Stimulated activated CD4-positive, alpha-beta T cell treated with anti-CD3 and anti-CD28 coated beads, Interleukin-4, amount 100 ng/mL, for 1 hour (primary cell): ENCODE measurements at regions not wholly inside any gene's neighbourhood (a gene's known extent, or its start where the extent isn't known, plus 50 kb on each side); places are given as distances from the start of the nearest gene placed in this dataset.

Experiments used
- DNase-seq: peaks from one replicate; pipeline ENCODE4 v3.0.0-alpha.2; 2020

DNA sequence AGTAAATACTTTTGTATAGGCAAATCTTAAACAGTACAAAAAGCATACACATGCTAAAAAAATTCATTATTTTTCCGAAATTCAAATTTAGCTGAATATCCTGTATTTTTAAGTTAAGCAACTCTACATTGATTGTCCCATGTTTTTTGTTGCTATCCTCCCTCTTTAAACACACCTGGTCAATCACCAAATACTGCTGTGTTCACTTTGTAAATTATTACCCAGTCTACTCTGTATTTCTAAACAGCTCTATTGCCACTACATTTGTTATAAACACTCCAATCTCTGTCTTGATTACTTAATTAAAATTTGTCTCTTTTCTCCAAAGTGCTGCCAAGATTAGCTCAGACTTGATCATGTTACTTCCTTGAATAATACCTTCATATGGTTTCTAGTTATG, 466.5 kb upstream of the GJE1 start:
- DNase-seq: no peak

DNA sequence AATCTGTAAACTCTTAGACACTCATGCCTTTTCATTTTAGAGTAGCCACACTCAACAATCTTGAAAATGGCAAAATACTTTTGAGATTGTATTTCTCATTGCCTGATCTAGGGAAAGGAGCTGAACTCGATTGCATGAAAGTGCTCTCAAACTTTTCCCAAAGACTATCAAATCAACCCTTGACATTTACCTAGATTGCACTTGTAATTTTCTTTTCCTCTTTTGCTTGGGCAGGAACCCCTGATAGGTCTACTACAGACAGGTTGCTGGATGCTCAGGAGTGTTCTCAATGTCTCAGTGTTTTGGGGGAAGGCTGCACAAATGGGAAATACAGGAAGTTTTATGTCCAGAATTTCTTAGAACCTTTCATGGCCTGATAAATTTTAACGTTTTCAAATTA, 468.0 kb upstream of the GJE1 start:
- DNase-seq: no peak

DNA sequence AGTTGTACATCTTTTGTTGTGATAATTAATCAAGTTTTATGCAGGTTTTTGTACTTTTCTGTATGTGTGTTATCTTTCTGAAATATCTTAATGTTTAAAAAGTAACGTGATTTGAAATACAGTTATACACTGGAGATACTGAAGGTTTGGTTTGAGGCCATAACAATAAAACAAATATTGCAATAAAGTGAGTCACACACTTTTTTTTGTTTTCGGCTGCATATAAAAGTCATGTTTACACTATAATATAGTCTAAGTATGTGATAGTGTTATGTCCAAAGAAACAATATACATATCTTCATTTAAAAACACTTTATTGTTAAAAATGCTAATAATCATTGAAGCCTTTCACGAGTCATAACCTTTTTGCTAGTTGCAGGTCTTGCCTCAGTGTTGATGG, 473.1 kb upstream of the GJE1 start:
- no peak for DNase-seq

DNA sequence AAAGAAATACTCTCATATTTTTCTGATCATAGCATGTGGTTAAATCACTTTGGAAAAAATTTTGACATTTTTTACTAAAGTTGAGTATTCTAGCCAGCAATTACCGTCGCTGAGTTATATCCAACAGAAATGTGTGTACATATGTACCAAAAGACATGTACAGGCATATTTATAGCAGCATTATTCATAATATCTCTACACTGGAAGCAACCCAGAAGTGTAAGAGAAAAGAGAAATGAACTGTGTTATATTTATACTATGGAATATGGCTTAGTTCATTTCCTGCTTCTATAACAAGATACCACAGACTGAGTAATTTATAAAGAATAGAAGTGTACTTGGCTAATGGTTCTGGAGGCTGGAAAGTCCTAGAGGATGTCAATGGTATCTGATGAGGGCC, 474.0 kb upstream of the GJE1 start:
- DNase-seq: no peak

DNA sequence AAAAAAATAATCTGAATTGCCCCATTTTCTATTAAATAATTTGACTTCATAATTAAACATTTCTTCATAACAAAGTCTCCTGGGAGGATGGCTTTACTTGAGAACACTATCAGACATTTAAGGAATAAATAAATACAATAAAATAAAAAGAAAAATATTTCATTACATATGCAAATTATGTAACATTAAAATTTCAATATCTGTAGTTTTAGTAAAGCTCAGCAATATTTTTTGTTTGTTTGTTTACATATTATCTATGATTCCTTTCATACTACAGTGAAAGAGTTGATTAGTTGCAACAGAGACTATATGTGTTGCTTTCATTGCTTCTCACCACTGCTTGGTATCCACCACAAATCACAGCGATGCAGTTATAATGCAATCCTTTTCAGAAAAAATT, 474.9 kb upstream of the GJE1 start:
- no peak for DNase-seq

DNA sequence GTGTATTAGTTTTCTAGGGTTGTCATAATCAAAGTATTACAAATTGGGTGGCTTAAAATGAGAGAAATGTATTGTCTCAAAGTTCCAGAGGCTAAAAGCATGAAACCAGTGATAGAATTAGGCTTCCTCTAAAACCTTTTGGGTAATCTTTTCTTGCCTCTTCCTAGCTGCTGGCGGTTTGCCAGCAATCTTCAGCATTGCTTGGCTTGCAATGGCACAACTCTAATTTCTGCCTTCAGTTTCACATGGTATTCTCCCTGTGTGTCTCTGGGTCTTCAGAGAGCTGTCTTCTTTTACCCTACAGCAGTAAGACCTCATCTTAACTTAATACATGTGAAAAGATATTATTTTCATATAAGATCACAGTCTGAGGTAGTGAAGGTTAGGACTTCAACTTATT, 479.1 kb upstream of the GJE1 start:
- DNase-seq: no peak

DNA sequence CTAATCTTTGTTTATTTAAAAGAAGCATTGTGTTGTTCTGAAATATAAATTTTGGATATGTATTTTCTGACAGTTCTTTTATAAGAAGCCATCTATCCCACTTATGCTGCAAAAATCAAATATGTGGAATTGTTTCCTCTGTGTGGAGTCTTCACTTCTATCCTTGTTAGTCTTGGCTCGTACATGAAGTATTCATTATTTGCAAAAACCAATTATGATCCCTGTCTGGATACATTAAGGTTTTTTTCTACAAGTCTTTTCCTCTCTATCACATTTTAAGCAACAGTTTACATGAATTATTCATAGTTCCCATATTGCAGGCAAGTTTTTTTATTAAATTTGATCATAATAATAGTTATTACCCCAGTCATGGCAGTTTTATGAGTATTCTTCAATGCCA, 490.8 kb upstream of the GJE1 start:
- no peak for DNase-seq

DNA sequence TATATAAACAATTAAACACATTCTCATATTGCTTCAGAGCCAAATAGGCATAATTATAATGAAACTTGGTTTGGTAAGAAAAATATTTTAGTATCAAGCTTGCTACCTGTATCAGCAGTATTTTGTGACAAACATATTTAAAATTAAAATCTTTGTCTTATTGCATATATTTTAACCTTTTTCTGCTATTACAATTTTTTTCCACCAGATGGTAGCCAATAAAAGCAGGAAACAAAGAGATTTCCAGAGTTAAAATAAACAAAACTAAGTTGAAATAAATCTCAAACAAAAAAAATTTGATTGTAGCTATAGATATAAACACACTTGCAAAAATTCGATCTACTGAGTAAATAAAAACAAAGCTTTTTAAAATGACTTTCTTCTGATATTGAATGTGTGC, 491.3 kb upstream of the GJE1 start:
- DNase-seq: no peak

DNA sequence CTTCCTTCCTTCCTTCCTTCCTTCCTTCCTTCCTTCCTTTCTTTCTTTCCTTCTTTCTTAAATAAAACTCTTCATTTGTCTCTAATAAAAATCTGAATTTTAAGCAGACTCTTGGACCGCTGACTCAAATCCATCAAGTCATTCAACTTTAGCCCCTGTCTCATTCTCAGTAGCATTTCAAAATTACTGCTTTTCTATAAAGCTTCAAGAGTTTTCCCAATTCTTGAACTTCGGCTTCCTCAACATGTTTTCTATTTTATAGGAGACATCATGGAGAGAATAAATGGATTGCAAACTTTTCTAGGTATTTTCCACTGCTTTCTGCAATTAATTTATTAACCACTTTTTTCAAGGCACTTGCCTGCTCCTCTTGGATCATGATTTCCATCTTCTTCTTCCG, 497.1 kb upstream of the GJE1 start:
- no peak for DNase-seq

DNA sequence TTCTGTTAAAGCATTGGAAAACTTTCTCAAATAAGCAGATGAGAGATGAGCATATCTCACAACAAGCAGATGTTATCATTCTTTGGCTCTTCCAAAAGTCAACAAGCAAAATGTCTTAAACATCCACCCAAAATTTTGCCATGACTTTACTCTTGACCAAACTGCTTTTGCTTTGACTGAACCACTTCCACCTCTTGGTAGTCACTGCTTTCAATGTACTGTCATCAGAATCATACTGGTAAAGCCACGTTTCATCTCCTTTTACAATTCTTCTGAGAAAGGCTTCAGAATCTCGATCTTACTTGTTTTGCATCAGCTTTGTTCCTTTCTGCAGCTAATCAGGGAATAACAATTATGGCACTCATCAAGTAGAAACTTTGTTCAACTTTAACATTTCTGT, 498.5 kb upstream of the GJE1 start:
- no peak for DNase-seq

DNA sequence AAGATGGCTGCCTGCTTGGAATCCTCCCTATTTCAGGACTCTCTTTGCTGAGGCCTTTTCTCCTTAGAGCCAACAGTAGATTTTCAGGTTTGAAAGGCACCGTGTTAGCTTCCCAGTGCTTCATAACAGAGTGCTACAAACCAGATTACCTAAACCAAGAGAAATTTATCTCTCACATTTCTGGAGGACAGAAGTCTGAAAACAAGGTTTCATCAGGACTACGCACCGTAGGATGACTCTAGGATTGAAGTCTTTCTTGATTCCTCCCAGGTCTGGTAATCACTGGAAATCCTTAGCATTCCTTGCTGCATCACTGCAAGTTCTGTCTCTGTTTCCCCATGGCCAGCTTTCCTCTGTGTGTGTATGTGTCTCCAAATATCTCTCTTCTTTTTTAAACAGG, 508.4 kb upstream of the GJE1 start:
- no peak for DNase-seq

DNA sequence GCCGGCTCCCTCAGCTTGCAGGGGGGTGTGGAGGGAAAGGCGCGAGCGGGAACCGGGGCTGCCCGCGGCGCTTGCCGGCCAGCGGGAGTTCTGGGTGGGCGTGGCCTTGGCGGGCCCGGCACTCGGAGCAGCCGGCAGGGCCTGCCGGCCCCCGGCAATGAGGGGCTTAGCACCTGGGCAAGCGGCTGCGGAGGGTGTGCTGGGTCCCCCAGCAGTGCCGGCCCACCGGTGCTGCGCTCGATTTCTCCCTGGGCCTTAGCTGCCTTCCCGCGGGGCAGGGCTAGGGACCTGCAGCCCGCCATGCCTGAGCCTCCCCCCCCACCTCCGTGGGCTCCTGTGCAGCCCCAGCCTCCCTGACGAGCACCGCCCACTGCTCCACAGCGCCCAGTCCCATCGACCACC, 514.5 kb upstream of the GJE1 start:
- DNase-seq: no peak

DNA sequence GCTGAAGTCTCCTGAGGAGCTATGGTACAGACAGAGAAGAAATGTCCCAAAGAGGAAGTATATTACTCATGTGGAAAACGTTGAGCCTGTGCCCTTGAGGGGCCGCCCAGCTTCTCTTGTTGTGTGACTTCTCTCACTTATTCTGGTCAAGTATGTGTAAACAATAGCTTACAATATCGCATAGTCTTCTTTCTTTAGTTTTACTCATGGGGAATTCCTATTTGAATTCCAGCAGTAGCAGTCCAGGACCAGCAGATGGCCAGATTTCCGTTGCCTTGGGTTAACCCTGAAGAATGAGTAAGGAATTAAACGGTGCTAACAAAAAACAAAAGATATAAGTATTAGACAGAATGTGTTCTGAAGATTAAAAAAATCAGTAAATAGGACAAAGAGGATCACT, 522.0 kb upstream of the GJE1 start:
- no peak for DNase-seq

DNA sequence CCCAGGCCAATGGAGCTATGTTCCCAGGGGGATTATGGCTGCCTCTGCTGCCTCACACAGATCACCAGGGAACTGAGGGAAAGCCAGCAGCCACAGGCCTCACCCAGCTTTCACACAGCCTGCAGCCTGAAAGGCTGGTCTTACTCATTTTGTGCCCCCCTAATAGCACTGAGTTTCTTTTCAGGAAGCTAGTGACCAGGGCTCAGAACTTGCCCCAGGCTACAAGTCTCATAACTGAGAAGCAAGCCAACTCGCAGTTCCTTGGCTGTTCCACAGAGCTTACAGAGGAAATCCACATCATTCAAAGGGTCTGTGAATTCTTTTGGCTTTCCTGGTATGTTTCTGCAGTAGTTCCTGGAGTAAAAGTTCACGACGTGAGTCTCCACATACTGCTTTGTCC, 524.8 kb upstream of the GJE1 start:
- DNase-seq: no peak

DNA sequence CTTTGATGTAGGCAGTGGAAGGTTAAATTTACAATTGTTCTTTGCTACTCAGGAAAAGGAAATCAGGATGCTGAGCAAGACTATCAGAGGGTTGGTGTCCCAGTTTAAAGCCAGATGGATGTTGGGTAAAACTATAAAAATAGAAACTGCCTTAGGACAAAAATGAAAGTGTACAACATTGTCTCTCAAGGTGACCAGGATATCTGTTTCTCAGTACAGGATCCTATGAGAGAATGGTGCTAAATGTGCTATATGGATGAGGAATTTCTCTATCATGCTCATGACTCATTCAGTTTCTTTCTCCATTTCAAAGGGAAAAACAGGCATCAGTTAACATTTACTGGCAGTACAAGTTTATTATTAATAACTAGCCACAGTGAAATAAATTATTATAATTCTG, 534.2 kb upstream of the GJE1 start:
- DNase-seq: no peak

DNA sequence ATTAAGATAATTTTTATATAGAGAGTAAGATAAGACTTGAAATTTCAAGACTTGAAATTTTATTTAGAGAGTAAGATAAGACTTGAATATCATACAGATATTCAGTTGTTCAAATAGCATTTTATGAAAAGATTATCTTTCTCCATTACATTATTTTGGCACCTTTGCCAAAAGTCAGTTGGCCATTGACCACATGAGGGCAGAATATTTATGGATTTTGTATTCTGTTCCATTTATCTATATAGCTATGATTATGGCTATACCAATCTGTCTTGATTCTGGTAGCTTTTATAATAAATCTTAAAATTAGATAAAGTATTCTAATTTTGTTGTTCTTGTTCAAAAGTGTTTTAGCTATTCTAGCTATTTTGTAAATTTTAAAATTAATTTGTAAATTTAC, 537.9 kb upstream of the GJE1 start:
- no peak for DNase-seq

DNA sequence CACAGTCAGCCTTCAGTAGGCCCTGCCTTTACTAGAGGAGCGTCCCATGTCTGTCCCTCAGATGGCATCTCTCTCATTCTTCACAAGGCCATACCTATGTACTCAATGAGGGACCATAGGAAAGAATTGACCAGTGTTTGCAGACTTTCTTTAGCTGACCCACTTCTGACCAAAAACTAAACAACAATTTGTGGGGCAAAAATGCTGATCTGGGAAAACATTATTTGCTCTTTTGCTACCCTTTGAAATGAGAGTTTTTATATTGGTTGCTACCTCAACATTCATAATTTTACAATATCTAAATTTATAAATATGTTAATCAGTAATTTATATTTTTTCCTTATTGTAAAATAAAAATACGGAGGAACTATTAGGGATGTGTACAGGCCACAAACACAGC, 539.4 kb upstream of the GJE1 start:
- DNase-seq: no peak

DNA sequence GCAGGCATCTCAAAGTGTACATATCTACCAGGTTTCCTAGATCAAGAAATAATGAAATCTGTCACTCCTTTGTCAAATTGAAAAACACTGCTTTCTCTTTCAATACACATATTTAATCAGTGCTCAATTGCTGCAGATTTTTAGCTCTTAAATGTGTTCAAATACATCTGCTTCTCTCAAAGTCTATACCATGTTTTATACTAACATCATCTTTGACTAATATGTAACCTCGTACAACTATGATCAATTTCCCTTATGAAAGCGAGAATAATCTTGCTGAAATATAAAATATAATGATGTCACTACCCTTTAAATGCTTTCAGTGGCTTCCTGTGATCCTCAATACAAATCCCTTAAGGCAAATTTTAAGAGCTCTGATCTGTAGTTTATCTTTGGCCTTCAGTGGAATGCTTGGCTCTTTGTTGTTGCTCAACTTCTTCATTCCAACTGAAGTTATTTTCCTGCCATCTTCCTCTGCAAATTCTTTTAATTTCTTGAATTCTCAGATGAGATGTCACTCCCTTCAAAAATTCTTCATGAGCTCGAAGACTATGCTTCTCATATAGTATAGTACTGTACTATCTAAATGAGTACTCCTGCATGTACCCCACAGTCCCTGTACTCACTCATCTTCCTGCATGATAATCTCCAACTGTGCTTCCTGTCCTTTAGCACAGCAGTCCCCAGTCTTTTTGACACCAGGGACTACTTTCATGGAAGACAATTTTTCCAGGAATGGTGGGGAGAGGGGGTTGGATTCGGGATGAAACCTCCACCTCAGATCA, 545.1 kb upstream of the GJE1 start:
- DNase-seq: no peak

DNA sequence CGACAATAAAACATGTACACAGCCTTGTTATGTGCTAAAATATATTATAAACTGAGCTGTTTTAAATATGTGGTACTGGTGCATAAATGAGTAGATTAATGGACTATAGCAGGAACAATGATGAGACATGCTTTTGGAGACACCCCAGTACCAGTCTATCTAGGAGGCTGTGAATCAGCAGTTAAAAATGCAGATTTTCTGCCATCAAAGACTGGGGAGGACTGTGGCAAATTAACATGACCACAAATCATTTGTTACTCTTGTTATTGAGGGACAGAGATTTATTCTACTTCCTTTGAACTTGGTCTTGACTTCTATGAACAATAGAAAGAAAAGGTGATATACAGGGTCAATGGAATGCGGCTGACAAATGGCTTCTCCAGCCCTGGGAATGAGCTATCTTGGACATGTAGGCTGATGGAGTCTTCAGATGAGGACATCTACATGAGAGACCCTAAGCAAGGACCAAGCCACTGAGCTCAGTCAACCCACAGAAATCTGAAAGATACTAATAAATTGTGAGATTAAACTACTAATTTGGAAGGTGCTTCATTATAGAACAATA, 551.7 kb upstream of the GJE1 start:
- DNase-seq: no peak

DNA sequence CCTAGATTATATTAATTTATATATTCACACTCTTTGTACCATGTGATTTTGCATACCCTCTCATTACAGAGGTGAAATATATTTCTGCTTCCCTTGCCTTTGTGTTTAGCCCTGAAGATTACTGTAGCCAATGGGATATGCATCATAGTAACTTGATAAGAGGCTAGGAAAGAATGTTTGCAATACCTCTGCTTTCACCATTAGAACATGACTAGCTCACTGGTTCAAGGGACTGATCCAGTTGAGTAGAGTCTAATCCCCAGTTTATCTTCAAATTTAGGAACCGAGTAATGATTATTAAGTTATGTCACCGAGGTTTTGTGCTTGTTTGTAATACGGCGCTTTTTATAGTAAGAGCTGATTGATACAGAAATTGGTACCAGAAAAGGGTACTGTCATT, 552.6 kb upstream of the GJE1 start:
- no peak for DNase-seq

DNA sequence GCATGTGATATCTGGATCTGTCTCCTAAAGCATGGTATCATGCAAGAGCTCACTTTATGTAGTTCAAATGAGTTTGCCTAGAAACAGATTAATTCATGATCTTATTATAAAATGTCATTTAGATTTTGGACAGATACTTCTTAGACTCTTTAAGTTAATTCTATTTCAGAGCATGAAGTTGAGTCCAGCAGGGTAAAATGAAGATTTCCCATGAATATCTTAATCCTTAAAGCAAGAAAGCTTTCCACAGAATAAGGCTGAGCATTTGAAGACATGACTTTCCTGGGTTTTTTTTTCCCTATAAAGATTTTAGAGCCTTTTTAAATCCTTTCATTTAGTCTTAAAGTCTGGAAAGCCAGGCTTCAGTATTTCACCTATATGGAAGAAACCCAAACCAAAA, 556.0 kb upstream of the GJE1 start:
- no peak for DNase-seq

DNA sequence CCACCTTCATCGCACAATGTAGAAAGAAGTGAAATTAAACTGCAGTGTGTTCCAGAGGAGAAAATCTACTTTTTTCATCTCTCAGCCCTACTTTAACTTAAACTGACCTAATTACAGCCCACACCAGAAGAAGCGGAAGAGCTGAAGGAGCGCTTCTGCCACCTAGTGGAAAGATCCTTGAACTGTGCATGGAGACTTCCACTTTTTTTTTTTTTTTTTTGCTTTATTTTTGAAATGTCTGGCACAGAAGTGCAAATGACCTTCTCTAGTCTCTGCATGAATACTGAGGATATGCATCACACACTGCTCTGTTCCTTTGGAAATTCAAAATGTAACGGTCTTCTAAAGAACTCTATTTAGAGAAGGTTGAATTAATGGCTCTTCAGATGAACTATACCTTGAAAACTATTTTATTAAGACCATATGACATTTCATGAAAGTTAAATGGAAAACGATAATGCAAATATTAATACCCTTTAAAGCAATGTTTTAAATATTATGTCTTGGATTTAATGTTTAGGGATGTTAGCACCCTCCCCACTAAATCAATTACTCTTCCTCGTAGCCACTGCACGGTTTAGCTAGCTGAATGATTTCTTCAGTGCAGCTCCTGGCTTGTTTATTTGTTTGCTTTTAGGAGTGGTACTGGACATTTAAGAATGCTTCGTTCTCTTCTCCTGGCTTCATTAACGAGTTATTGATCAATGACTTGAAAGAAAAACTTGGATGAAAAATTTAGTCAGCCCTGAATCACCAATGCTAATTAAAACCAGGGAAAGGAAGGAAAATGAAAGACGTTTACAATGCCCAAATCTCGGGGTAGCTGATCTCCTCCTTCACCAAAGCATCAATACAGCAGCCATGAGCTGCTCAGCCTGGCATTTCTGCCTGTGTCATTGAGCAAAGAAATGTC, 569.6 kb upstream of the GJE1 start:
- DNase-seq: peak; percentile 43

DNA sequence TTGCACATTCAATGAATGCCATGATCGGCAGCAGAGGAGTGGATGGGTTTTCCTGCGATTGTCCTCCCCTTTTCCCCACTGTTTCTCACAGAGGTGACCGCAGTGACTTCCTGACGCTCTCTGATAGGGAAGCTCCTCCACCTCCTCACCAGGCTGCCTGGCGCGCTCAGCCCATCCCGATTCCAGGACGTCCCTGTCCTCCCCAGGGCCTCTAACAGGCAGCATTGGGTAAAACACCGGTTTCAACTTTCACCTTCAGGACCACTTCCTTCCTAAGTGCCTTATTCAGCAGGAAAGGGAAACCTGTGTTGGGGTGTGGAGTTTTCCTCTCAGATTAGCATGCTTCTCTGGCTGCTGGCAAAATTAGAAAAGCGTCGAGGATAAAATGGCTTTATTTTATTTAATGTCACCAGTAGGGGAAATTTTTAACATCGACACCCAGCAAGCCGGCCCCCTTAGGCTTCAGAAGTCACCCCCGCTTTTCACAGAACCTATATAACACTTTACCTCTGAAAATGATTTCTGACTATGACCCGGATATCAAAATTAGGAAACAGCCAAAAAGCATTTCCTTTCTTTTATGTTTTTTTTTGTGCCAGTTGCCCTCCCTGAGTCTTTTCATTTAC, 570.4 kb upstream of the GJE1 start:
- peak; percentile 4 for DNase-seq

DNA sequence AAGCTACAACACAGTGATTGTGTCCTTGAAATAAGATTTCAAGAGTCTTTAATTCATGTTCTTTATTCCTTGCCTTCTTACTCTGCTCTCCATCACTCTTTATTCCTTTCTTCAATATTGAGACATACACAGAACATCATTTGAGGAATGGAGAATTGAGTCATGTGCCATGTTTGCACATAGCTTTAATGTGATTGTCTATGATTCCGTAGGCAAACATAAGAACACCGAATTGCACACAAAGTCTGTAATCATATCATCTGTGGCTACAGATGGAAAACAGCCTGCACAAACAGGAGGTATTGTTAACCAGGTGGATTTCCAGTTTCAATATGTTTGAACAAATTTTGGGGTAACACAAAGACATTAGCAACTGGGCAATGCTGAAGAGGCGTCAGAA, 571.6 kb upstream of the GJE1 start:
- no peak for DNase-seq
